ENCODE measurements at regions not wholly inside any gene's neighbourhood (a gene's known extent, or its start where the extent isn't known, plus 50 kb on each side); places are given as distances from the start of the nearest gene placed in this dataset.
A peak's percentile ranks its signal among the peaks of the same experiment; 100 is the strongest.

DNA sequence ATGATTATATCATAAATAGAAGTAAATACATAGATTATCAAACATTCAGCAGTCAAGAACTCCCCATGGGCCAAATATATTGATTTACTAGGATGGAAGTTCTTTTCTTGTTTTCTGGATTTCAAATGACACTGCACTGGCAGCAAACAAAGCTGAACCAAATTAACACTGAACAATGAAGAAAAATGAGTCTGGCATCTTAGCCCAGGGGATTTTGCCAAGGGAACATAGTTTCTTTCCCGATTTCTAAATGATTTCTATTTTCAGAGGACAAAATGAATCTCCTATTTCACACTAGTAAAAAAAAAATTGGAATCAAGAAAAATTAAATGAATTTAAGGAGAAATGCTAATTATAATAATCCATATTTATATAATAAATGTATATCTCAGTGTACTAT lies 116.9 kb upstream of the FAM174A start:
- Histone ChIP-seq H3K4me2 (ENCODE audit: low read length) (no peak overlapping the region), H3K27me3 (ENCODE audit: insufficient read depth, low read length) (no peaks in the 10 kb centered on the region), H3K14ac (ENCODE audit: low read length) (no peak overlapping the region), H3K27ac (ENCODE audit: low read depth, low read length) (no peak overlapping the region), H3K79me1 (ENCODE audit: low read length) (no peaks in the 10 kb centered on the region), H3K4me3 (ENCODE audit: low read depth, low read length) (no peak overlapping the region), H3K36me3 (ENCODE audit: control insufficient read depth in 1 of 2, insufficient read depth in 2 of 2, low read length in 2 of 2) (no peaks in the 10 kb centered on the region), H3K23ac (ENCODE audit: low read length) (no peak overlapping the region), H4K91ac (ENCODE audit: low read depth, low read length) (no peak overlapping the region), H2AK5ac (ENCODE audit: low read length) (no peak overlapping the region), H4K12ac (ENCODE audit: low read depth, low read length) (no peak overlapping the region), H2BK5ac (ENCODE audit: low read depth, low read length, poor library complexity) (no peak overlapping the region), H3K18ac (ENCODE audit: low read length) (no peak overlapping the region), H3K4me1 (ENCODE audit: control insufficient read depth in 1 of 2, insufficient read depth in 2 of 2, low read length in 2 of 2) (no peaks in the 10 kb centered on the region), H3K9me3 (ENCODE audit: insufficient read depth, low read depth, low read length) (no peaks in the 10 kb centered on the region), H3K79me2 (ENCODE audit: control insufficient read depth, insufficient read depth, low read length, poor library complexity) (no peaks in the 10 kb centered on the region), H3K9ac (ENCODE audit: low read length) (no peak overlapping the region), H3K4ac (ENCODE audit: low read depth, low read length) (no peak overlapping the region), H2BK12ac (ENCODE audit: low read length) (no peak overlapping the region), H2AFZ (ENCODE audit: insufficient read depth, low read length, poor library complexity) (no peak overlapping the region), H2BK120ac (ENCODE audit: insufficient read depth, low read length, poor library complexity) (no peak overlapping the region), H4K8ac (ENCODE audit: low read depth, low read length) (no peak overlapping the region)
- no CpG with 5 or more reads among the region's 1 CpG for WGBS (ENCODE audit: extremely low coverage, insufficient coverage, insufficient read length)
- no peak for DNase-seq

DNA sequence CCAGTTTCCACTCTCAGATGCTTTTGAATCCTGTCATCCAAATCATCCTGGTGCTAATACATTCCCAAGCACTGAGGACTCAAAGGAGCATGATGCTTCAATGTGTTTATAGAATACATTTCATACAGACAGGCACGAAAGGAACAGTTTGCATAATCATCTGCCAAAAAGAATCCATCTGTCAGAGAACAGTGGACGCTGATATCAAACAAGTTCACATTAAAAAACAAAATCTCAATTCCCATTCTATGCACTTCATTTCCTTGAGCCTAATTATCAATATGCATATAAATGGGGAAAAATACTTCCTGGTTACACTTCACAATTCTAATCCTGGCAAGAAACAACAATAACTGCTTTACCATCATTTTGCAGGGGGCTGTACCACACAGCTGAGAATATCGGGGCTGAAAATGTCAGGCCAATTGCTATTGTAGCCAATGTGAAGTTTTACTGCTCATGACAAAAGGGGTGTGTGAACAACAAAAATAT lies 125.5 kb upstream of the FAM174A start:
- no peak overlapping the region for H3K18ac ChIP-seq (ENCODE audit: low read length)
- no peaks in the 10 kb centered on the region for H3K27me3 ChIP-seq (ENCODE audit: insufficient read depth, low read length)

GRCh38 chr5:100407053-100407452 lies 128.1 kb upstream of the FAM174A start:
- no CpG with 5 or more reads among the region's 3 CpGs for whole genome bisulfite sequencing (ENCODE audit: extremely low coverage, insufficient coverage, insufficient read length)
- H3K4ac ChIP-seq (ENCODE audit: low read depth, low read length), result no peak overlapping the region
- no peak overlapping the region for H3K18ac ChIP-seq (ENCODE audit: low read length)
- H2BK120ac ChIP-seq (ENCODE audit: insufficient read depth, low read length, poor library complexity), result no peak overlapping the region
- H4K12ac ChIP-seq (ENCODE audit: low read depth, low read length), result no peak overlapping the region
- H3K79me1 ChIP-seq (ENCODE audit: low read length), result no peaks in the 10 kb centered on the region
- DNase-seq, result no peak
- H3K14ac ChIP-seq (ENCODE audit: low read length), result no peak overlapping the region
- no peak overlapping the region for H3K4me2 ChIP-seq (ENCODE audit: low read length)
- no peak overlapping the region for H2BK5ac ChIP-seq (ENCODE audit: low read depth, low read length, poor library complexity)
- no peak overlapping the region for H4K91ac ChIP-seq (ENCODE audit: low read depth, low read length)
- H2AK5ac ChIP-seq (ENCODE audit: low read length), result no peak overlapping the region
- no peak overlapping the region for H2BK12ac ChIP-seq (ENCODE audit: low read length)
- no peaks in the 10 kb centered on the region for H3K27me3 ChIP-seq (ENCODE audit: insufficient read depth, low read length)
- no peak overlapping the region for H3K23ac ChIP-seq (ENCODE audit: low read length)
- H3K9me3 ChIP-seq (ENCODE audit: insufficient read depth, low read depth, low read length), result no peaks in the 10 kb centered on the region
- no peak overlapping the region for H3K4me3 ChIP-seq (ENCODE audit: low read depth, low read length)
- H3K9ac ChIP-seq (ENCODE audit: low read length), result no peak overlapping the region
- no peaks in the 10 kb centered on the region for H3K4me1 ChIP-seq (ENCODE audit: control insufficient read depth in 1 of 2, insufficient read depth in 2 of 2, low read length in 2 of 2)
- H3K79me2 ChIP-seq (ENCODE audit: control insufficient read depth, insufficient read depth, low read length, poor library complexity), result no peaks in the 10 kb centered on the region
- no peak overlapping the region for H4K8ac ChIP-seq (ENCODE audit: low read depth, low read length)
- H3K27ac ChIP-seq (ENCODE audit: low read depth, low read length), result no peak overlapping the region
- H3K36me3 ChIP-seq (ENCODE audit: control insufficient read depth in 1 of 2, insufficient read depth in 2 of 2, low read length in 2 of 2), result no peaks in the 10 kb centered on the region
- no peak overlapping the region for H2AFZ ChIP-seq (ENCODE audit: insufficient read depth, low read length, poor library complexity)

More for the DNA sequence above, 125.5 kb upstream of the FAM174A start:
- no peak overlapping the region for H3K14ac ChIP-seq (ENCODE audit: low read length)
- H3K79me1 ChIP-seq (ENCODE audit: low read length), result no peaks in the 10 kb centered on the region
- no peak overlapping the region for H4K91ac ChIP-seq (ENCODE audit: low read depth, low read length)
- H3K9me3 ChIP-seq (ENCODE audit: insufficient read depth, low read depth, low read length), result no peaks in the 10 kb centered on the region
- no peak overlapping the region for H3K4me2 ChIP-seq (ENCODE audit: low read length)
- H3K27ac ChIP-seq (ENCODE audit: low read depth, low read length), result no peak overlapping the region
- H3K23ac ChIP-seq (ENCODE audit: low read length), result no peak overlapping the region
- H2AFZ ChIP-seq (ENCODE audit: insufficient read depth, low read length, poor library complexity), result no peak overlapping the region
- H2AK5ac ChIP-seq (ENCODE audit: low read length), result no peak overlapping the region
- H3K4me3 ChIP-seq (ENCODE audit: low read depth, low read length), result no peak overlapping the region
- H2BK120ac ChIP-seq (ENCODE audit: insufficient read depth, low read length, poor library complexity), result no peak overlapping the region
- no peak overlapping the region for H3K9ac ChIP-seq (ENCODE audit: low read length)
- H3K4ac ChIP-seq (ENCODE audit: low read depth, low read length), result no peak overlapping the region
- no CpG with 5 or more reads among the region's 3 CpGs for WGBS (ENCODE audit: extremely low coverage, insufficient coverage, insufficient read length)
- no peaks in the 10 kb centered on the region for H3K4me1 ChIP-seq (ENCODE audit: control insufficient read depth in 1 of 2, insufficient read depth in 2 of 2, low read length in 2 of 2)
- H3K79me2 ChIP-seq (ENCODE audit: control insufficient read depth, insufficient read depth, low read length, poor library complexity), result no peaks in the 10 kb centered on the region
- no peak for DNase-seq
- no peak overlapping the region for H2BK5ac ChIP-seq (ENCODE audit: low read depth, low read length, poor library complexity)
- no peak overlapping the region for H4K12ac ChIP-seq (ENCODE audit: low read depth, low read length)
- H2BK12ac ChIP-seq (ENCODE audit: low read length), result no peak overlapping the region
- no peaks in the 10 kb centered on the region for H3K36me3 ChIP-seq (ENCODE audit: control insufficient read depth in 1 of 2, insufficient read depth in 2 of 2, low read length in 2 of 2)
- no peak overlapping the region for H4K8ac ChIP-seq (ENCODE audit: low read depth, low read length)

- Histone ChIP-seq H3K9me3 (ENCODE audit: insufficient read depth, low read depth, low read length) (no peaks in the 10 kb centered on the region), H3K27ac (ENCODE audit: low read depth, low read length) (no peak overlapping the region), H2AFZ (ENCODE audit: insufficient read depth, low read length, poor library complexity) (no peak overlapping the region), H3K18ac (ENCODE audit: low read length) (no peak overlapping the region), H4K91ac (ENCODE audit: low read depth, low read length) (no peak overlapping the region), H3K36me3 (ENCODE audit: control insufficient read depth in 1 of 2, insufficient read depth in 2 of 2, low read length in 2 of 2) (no peaks in the 10 kb centered on the region), H3K4me3 (ENCODE audit: low read depth, low read length) (no peak overlapping the region), H3K4me2 (ENCODE audit: low read length) (no peak overlapping the region), H3K4ac (ENCODE audit: low read depth, low read length) (no peak overlapping the region), H3K23ac (ENCODE audit: low read length) (no peak overlapping the region), H3K79me1 (ENCODE audit: low read length) (no peaks in the 10 kb centered on the region), H2BK12ac (ENCODE audit: low read length) (no peak overlapping the region), H4K12ac (ENCODE audit: low read depth, low read length) (no peak overlapping the region), H4K8ac (ENCODE audit: low read depth, low read length) (peak overlapping the region; percentile 28), H2BK5ac (ENCODE audit: low read depth, low read length, poor library complexity) (no peak overlapping the region), H3K4me1 (ENCODE audit: control insufficient read depth in 1 of 2, insufficient read depth in 2 of 2, low read length in 2 of 2) (no peaks in the 10 kb centered on the region), H3K14ac (ENCODE audit: low read length) (no peak overlapping the region), H3K9ac (ENCODE audit: low read length) (no peak overlapping the region), H3K79me2 (ENCODE audit: control insufficient read depth, insufficient read depth, low read length, poor library complexity) (no peaks in the 10 kb centered on the region), H2BK120ac (ENCODE audit: insufficient read depth, low read length, poor library complexity) (no peak overlapping the region), H3K27me3 (ENCODE audit: insufficient read depth, low read length) (no peaks in the 10 kb centered on the region), H2AK5ac (ENCODE audit: low read length) (no peak overlapping the region)
- DNase-seq, result no peak
- WGBS (ENCODE audit: extremely low coverage, insufficient coverage, insufficient read length), result no CpG with 5 or more reads among the region's 2 CpGs
These were observed 128.5 kb upstream of the FAM174A start for GRCh38 chr5:100406640-100407039.
